ENCODE measurements at regions not wholly inside any gene's neighbourhood (a gene's known extent, or its start where the extent isn't known, plus 50 kb on each side); places are given as distances from the start of the nearest gene placed in this dataset.

- H3K4me3 ChIP-seq (ENCODE audit: control insufficient read depth, low read depth, low read length), result no peak overlapping the region
- no peak for DNase-seq (ENCODE audit: low read depth)
- no peak for TF ChIP-seq CTCF (conservative IDR thresholded peaks at IDR 0.05; ENCODE audit: control insufficient read depth, insufficient read depth, low read depth, low read length)
Measured at GRCh38 chr3:99134986-99135385, 233.5 kb upstream of the DCBLD2 start.

GRCh38 chr3:99131876-99132275 is 230.4 kb upstream of the DCBLD2 start:
- TF ChIP-seq CTCF (conservative IDR thresholded peaks at IDR 0.05; ENCODE audit: control insufficient read depth, insufficient read depth, low read depth, low read length), result no peak
- DNase-seq (ENCODE audit: low read depth), result no peak
- H3K4me3 ChIP-seq (ENCODE audit: control insufficient read depth, low read depth, low read length), result no peak overlapping the region

- peak; percentile 97 for DNase-seq (ENCODE audit: low read depth)
- TF ChIP-seq CTCF (conservative IDR thresholded peaks at IDR 0.05; ENCODE audit: control insufficient read depth, insufficient read depth, low read depth, low read length), result no peak
- H3K4me3 ChIP-seq (ENCODE audit: control insufficient read depth, low read depth, low read length), result no peak overlapping the region
Measured at GRCh38 chr3:99128725-99129505, 227.4 kb upstream of the DCBLD2 start.

- TF ChIP-seq CTCF (conservative IDR thresholded peaks at IDR 0.05; ENCODE audit: control insufficient read depth, insufficient read depth, low read depth, low read length), result no peak
- DNase-seq (ENCODE audit: low read depth), result peak; percentile 35
Measured at GRCh38 chr3:99128235-99128634, 226.7 kb upstream of the DCBLD2 start.

GRCh38 chr3:99126316-99126715 is 224.8 kb upstream of the DCBLD2 start:
- no peak overlapping the region for H3K4me3 ChIP-seq (ENCODE audit: control insufficient read depth, low read depth, low read length)
- DNase-seq (ENCODE audit: low read depth), result no peak
- TF ChIP-seq CTCF (conservative IDR thresholded peaks at IDR 0.05; ENCODE audit: control insufficient read depth, insufficient read depth, low read depth, low read length), result no peak

More at GRCh38 chr3:99128235-99128634, 226.7 kb upstream of the DCBLD2 start:
- no peak overlapping the region for H3K4me3 ChIP-seq (ENCODE audit: control insufficient read depth, low read depth, low read length)

GRCh38 chr3:99119385-99119784 is 217.9 kb upstream of the DCBLD2 start:
- no peak overlapping the region for H3K4me3 ChIP-seq (ENCODE audit: control insufficient read depth, low read depth, low read length)
- TF ChIP-seq CTCF (conservative IDR thresholded peaks at IDR 0.05; ENCODE audit: control insufficient read depth, insufficient read depth, low read depth, low read length), result no peak
- DNase-seq (ENCODE audit: low read depth), result peak; percentile 40
